ENCODE measurements at regions not wholly inside any gene's neighbourhood (a gene's known extent, or its start where the extent isn't known, plus 50 kb on each side); places are given as distances from the start of the nearest gene placed in this dataset.

- intact Hi-C loops (cut with micrococcal nuclease): no loop called here
These were observed 308.8 kb upstream of the SYT1 start for GRCh38 chr12:78555802-78556201.

GRCh38 chr12:78556651-78557050 lies 307.9 kb upstream of the SYT1 start:
- Histone ChIP-seq H3K79me2 (ENCODE audit: low read length) (no peaks in the 10 kb centered on the region), H3K27me3 (ENCODE audit: low read length) (no peaks in the 10 kb centered on the region), H3K4me3 (ENCODE audit: low read length) (no peak overlapping the region), H3K4me1 (ENCODE audit: insufficient read depth, low read length) (no peaks in the 10 kb centered on the region), H3K9me3 (ENCODE audit: low read length) (no peaks in the 10 kb centered on the region), H3K4me2 (ENCODE audit: low read length) (no peak overlapping the region), H3F3A (ENCODE audit: low read length, unreplicated experiment) (no peaks in the 10 kb centered on the region), H3K9ac (ENCODE audit: low read length) (no peak overlapping the region), H3K36me3 (ENCODE audit: low read depth, low read length) (no peaks in the 10 kb centered on the region), H3K9me2 (replicated peaks; ENCODE audit: low read length) (no peaks in the 10 kb centered on the region), H2AFZ (ENCODE audit: low read length) (no peak overlapping the region), H4K20me1 (ENCODE audit: low read length) (no peaks in the 10 kb centered on the region), H3K27ac (ENCODE audit: low read length) (no peak overlapping the region)
- TF ChIP-seq, protein P1, sequence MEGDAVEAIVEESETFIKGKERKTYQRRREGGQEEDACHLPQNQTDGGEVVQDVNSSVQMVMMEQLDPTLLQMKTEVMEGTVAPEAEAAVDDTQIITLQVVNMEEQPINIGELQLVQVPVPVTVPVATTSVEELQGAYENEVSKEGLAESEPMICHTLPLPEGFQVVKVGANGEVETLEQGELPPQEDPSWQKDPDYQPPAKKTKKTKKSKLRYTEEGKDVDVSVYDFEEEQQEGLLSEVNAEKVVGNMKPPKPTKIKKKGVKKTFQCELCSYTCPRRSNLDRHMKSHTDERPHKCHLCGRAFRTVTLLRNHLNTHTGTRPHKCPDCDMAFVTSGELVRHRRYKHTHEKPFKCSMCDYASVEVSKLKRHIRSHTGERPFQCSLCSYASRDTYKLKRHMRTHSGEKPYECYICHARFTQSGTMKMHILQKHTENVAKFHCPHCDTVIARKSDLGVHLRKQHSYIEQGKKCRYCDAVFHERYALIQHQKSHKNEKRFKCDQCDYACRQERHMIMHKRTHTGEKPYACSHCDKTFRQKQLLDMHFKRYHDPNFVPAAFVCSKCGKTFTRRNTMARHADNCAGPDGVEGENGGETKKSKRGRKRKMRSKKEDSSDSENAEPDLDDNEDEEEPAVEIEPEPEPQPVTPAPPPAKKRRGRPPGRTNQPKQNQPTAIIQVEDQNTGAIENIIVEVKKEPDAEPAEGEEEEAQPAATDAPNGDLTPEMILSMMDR (conservative IDR thresholded peaks at IDR 0.05; ENCODE audit: low read depth, low read length): no peak
- no peak for TF ChIP-seq EZH2phosphoT487 (IDR thresholded peaks at IDR 0.05; ENCODE audit: borderline replicate concordance, low read length)
- no peak for TF ChIP-seq EZH2 (IDR thresholded peaks at IDR 0.05; ENCODE audit: low read length, unreplicated experiment)
- CTCF ChIA-PET: no interaction called here
- intact Hi-C loops (cut with micrococcal nuclease): no loop called here
- ATAC-seq: no peak
- POLR2A ChIA-PET (ENCODE audit: unreplicated experiment): no interaction called here
- no peak for DNase-seq
- no TSS peak for BruUV-seq (replicated peaks)

More at GRCh38 chr12:78555802-78556201, 308.8 kb upstream of the SYT1 start:
- Histone ChIP-seq H3K9ac (ENCODE audit: low read length) (no peak overlapping the region), H3K79me2 (ENCODE audit: low read length) (no peaks in the 10 kb centered on the region), H3K27me3 (ENCODE audit: low read length) (no peaks in the 10 kb centered on the region), H2AFZ (ENCODE audit: low read length) (no peak overlapping the region), H3K4me2 (ENCODE audit: low read length) (no peak overlapping the region), H4K20me1 (ENCODE audit: low read length) (no peaks in the 10 kb centered on the region), H3K36me3 (ENCODE audit: low read depth, low read length) (no peaks in the 10 kb centered on the region), H3K27ac (ENCODE audit: low read length) (no peak overlapping the region), H3K9me2 (replicated peaks; ENCODE audit: low read length) (no peaks in the 10 kb centered on the region), H3K4me1 (ENCODE audit: insufficient read depth, low read length) (no peaks in the 10 kb centered on the region), H3F3A (ENCODE audit: low read length, unreplicated experiment) (no peaks in the 10 kb centered on the region), H3K4me3 (ENCODE audit: low read length) (no peak overlapping the region), H3K9me3 (ENCODE audit: low read length) (no peaks in the 10 kb centered on the region)
- DNase-seq (no peak), ATAC-seq (no peak)
- ChIA-PET POLR2A (ENCODE audit: unreplicated experiment) (no interaction called here), CTCF (no interaction called here)
- no TSS peak for BruUV-seq (replicated peaks)
- TF ChIP-seq, protein P1 (conservative IDR thresholded peaks at IDR 0.05; ENCODE audit: low read depth, low read length): no peak
- TF ChIP-seq EZH2phosphoT487 (IDR thresholded peaks at IDR 0.05; ENCODE audit: borderline replicate concordance, low read length) (no peak), EZH2 (IDR thresholded peaks at IDR 0.05; ENCODE audit: low read length, unreplicated experiment) (no peak)

- POLR2A ChIA-PET (ENCODE audit: unreplicated experiment): no interaction called here
- Histone ChIP-seq H3K4me3 (ENCODE audit: low read length) (no peak overlapping the region), H3K27me3 (ENCODE audit: low read length) (no peaks in the 10 kb centered on the region), H3K4me2 (ENCODE audit: low read length) (no peak overlapping the region), H4K20me1 (ENCODE audit: low read length) (no peaks in the 10 kb centered on the region), H3F3A (ENCODE audit: low read length, unreplicated experiment) (no peaks in the 10 kb centered on the region), H3K36me3 (ENCODE audit: low read depth, low read length) (no peaks in the 10 kb centered on the region), H3K4me1 (ENCODE audit: insufficient read depth, low read length) (no peaks in the 10 kb centered on the region), H3K79me2 (ENCODE audit: low read length) (no peaks in the 10 kb centered on the region), H3K9ac (ENCODE audit: low read length) (no peak overlapping the region), H2AFZ (ENCODE audit: low read length) (no peak overlapping the region), H3K9me2 (replicated peaks; ENCODE audit: low read length) (no peaks in the 10 kb centered on the region), H3K9me3 (ENCODE audit: low read length) (no peaks in the 10 kb centered on the region), H3K27ac (ENCODE audit: low read length) (no peak overlapping the region)
- intact Hi-C loops (cut with micrococcal nuclease): no loop called here
- DNase-seq (no peak), ATAC-seq (no peak)
- CTCF ChIA-PET: no interaction called here
- BruUV-seq (replicated peaks): no TSS peak
- no peak for TF ChIP-seq EZH2 (IDR thresholded peaks at IDR 0.05; ENCODE audit: low read length, unreplicated experiment)
- TF ChIP-seq, protein P1 (conservative IDR thresholded peaks at IDR 0.05; ENCODE audit: low read depth, low read length): no peak
- no peak for TF ChIP-seq EZH2phosphoT487 (IDR thresholded peaks at IDR 0.05; ENCODE audit: borderline replicate concordance, low read length)
These were observed 305.2 kb upstream of the SYT1 start for GRCh38 chr12:78559416-78559815.
